ENCODE measurements at regions not wholly inside any gene's neighbourhood (a gene's known extent, or its start where the extent isn't known, plus 50 kb on each side); places are given as distances from the start of the nearest gene placed in this dataset.
"Not testable (repeated sequence)": the region's sequence is repeated elsewhere in the genome, so short reads cannot be mapped to it uniquely, and the experiment has no call there.

- Histone ChIP-seq H3K27me3 (no peaks in the 10 kb centered on the region), H3K4me1 (no peaks in the 10 kb centered on the region), H3K36me3 (no peaks in the 10 kb centered on the region), H3K27ac (no peak overlapping the region), H3K4me3 (no peak overlapping the region), H3K9me3 (no peaks in the 10 kb centered on the region)
- TF ChIP-seq CTCF (IDR thresholded peaks at IDR 0.05) (no peak), POLR2A (IDR thresholded peaks at IDR 0.05) (no peak)
- intact Hi-C loops (cut with DNase I; ENCODE audit: low total_unique reads) = no loop called here
- DNase-seq = no peak
These were observed 352.8 kb downstream of the SHANK2 start for GRCh38 chr11:70899616-70900015.

- Histone ChIP-seq H3K27ac (no peak overlapping the region), H3K4me1 (no peaks in the 10 kb centered on the region), H3K27me3 (no peaks in the 10 kb centered on the region), H3K9me3 (no peaks in the 10 kb centered on the region), H3K4me3 (no peak overlapping the region), H3K36me3 (no peaks in the 10 kb centered on the region)
- TF ChIP-seq CTCF (IDR thresholded peaks at IDR 0.05) (no peak), POLR2A (IDR thresholded peaks at IDR 0.05) (no peak)
- intact Hi-C loops (cut with DNase I; ENCODE audit: low total_unique reads) = no loop called here
- DNase-seq = no peak
These were observed 351.8 kb downstream of the SHANK2 start for GRCh38 chr11:70900540-70900939.

GRCh38 chr11:70901951-70902521, 350.3 kb downstream of the SHANK2 start:
- intact Hi-C loops (cut with DNase I; ENCODE audit: low total_unique reads) = no loop called here
- no peaks in the 10 kb centered on the region for H3K36me3 ChIP-seq
- no peak overlapping the region for H3K4me3 ChIP-seq
- H3K4me1 ChIP-seq = no peaks in the 10 kb centered on the region
- no peak overlapping the region for H3K27ac ChIP-seq
- H3K27me3 ChIP-seq = no peaks in the 10 kb centered on the region
- DNase-seq = no peak
- H3K9me3 ChIP-seq = no peaks in the 10 kb centered on the region
- no peak for TF ChIP-seq POLR2A (IDR thresholded peaks at IDR 0.05)
- no peak for TF ChIP-seq CTCF (IDR thresholded peaks at IDR 0.05)

GRCh38 chr11:70903229-70903628, 349.1 kb downstream of the SHANK2 start:
- intact Hi-C loops (cut with DNase I; ENCODE audit: low total_unique reads); H3K4me3 ChIP-seq; H3K36me3 ChIP-seq; H3K4me1 ChIP-seq; H3K9me3 ChIP-seq; DNase-seq; H3K27me3 ChIP-seq; H3K27ac ChIP-seq: not testable (repeated sequence)

- DNase-seq = no peak
- Histone ChIP-seq H3K9me3 (no peaks in the 10 kb centered on the region), H3K4me3 (no peak overlapping the region), H3K36me3 (no peaks in the 10 kb centered on the region), H3K4me1 (no peaks in the 10 kb centered on the region), H3K27me3 (no peaks in the 10 kb centered on the region), H3K27ac (no peak overlapping the region)
- TF ChIP-seq POLR2A (IDR thresholded peaks at IDR 0.05) (no peak), CTCF (IDR thresholded peaks at IDR 0.05) (no peak)
- intact Hi-C loops (cut with DNase I; ENCODE audit: low total_unique reads) = no loop called here
These were observed 346.3 kb downstream of the SHANK2 start for GRCh38 chr11:70906101-70906500.

- Histone ChIP-seq H3K27me3 (no peaks in the 10 kb centered on the region), H3K4me1 (no peaks in the 10 kb centered on the region), H3K36me3 (no peaks in the 10 kb centered on the region), H3K9me3 (no peaks in the 10 kb centered on the region), H3K27ac (no peak overlapping the region), H3K4me3 (no peak overlapping the region)
- TF ChIP-seq CTCF (IDR thresholded peaks at IDR 0.05) = no peak
- no peak for TF ChIP-seq POLR2A (IDR thresholded peaks at IDR 0.05)
- intact Hi-C loops (cut with DNase I; ENCODE audit: low total_unique reads) = no loop called here
- DNase-seq = no peak
These were observed 344.2 kb downstream of the SHANK2 start for GRCh38 chr11:70908223-70908622.
